ENCODE measurements at regions not wholly inside any gene's neighbourhood (a gene's known extent, or its start where the extent isn't known, plus 50 kb on each side); places are given as distances from the start of the nearest gene placed in this dataset.

DNA sequence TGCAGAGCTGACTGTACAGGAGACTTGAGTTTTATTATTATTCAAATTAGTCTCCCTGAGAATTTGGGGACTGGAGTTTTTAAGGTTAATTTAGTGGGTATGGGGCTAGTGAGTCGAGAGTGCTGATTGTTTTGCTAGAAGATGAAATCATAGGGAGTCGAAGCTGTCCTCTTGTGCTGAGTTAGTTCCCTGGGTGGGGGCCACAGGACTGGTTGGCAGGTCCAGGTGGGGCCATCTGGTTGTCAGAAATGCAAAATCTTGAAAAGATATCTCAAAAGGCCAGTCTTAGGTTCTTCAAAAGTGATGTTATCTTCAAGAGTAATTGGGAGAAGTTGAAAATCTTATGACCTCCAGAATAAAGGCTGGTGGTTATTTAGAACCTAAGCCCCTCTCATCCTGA lies 267.3 kb downstream of the MYCN start:
- TF ChIP-seq, protein P1, sequence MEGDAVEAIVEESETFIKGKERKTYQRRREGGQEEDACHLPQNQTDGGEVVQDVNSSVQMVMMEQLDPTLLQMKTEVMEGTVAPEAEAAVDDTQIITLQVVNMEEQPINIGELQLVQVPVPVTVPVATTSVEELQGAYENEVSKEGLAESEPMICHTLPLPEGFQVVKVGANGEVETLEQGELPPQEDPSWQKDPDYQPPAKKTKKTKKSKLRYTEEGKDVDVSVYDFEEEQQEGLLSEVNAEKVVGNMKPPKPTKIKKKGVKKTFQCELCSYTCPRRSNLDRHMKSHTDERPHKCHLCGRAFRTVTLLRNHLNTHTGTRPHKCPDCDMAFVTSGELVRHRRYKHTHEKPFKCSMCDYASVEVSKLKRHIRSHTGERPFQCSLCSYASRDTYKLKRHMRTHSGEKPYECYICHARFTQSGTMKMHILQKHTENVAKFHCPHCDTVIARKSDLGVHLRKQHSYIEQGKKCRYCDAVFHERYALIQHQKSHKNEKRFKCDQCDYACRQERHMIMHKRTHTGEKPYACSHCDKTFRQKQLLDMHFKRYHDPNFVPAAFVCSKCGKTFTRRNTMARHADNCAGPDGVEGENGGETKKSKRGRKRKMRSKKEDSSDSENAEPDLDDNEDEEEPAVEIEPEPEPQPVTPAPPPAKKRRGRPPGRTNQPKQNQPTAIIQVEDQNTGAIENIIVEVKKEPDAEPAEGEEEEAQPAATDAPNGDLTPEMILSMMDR (IDR thresholded peaks at IDR 0.05; ENCODE audit: low read depth, low read length, missing input control): no peak
- TF ChIP-seq, protein P2, sequence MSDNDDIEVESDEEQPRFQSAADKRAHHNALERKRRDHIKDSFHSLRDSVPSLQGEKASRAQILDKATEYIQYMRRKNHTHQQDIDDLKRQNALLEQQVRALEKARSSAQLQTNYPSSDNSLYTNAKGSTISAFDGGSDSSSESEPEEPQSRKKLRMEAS (IDR thresholded peaks at IDR 0.05): no peak
- no peak for TF ChIP-seq EGR1 (IDR thresholded peaks at IDR 0.05; ENCODE audit: low read depth in 2 of 2)
- TF ChIP-seq JUND (IDR thresholded peaks at IDR 0.05): no peak
- TF ChIP-seq SP1 (IDR thresholded peaks at IDR 0.05): no peak
- no peak for TF ChIP-seq TAF1 (conservative IDR thresholded peaks at IDR 0.05)
- no peak for TF ChIP-seq RAD21 (IDR thresholded peaks at IDR 0.05)
- no peak for TF ChIP-seq GABPA (IDR thresholded peaks at IDR 0.05 in 1 of 2, conservative IDR thresholded peaks at IDR 0.05 in 1 of 2)
